PC-9 (cell line): ENCODE measurements at regions not wholly inside any gene's neighbourhood (a gene's known extent, or its start where the extent isn't known, plus 50 kb on each side); places are given as distances from the start of the nearest gene placed in this dataset.

Source experiments
- EZH2 ChIP-seq: fragments of 200-600 bp; sonication (generic); IDR thresholded peaks from 2 replicates; pipeline ENCODE4 v1.8.0; 2017; ENCODE audit warnings: antibody characterized with exemption, low read depth
- TF ChIP-seq, protein P1 (sequence below): fragments of 200-600 bp; sonication (generic); conservative IDR thresholded peaks from 2 replicates; pipeline ENCODE4 v1.6.1; 2017; ENCODE audit warnings: mixed run types, antibody characterized with exemption, mild to moderate bottlenecking, moderate library complexity

- TF ChIP-seq, protein P1, sequence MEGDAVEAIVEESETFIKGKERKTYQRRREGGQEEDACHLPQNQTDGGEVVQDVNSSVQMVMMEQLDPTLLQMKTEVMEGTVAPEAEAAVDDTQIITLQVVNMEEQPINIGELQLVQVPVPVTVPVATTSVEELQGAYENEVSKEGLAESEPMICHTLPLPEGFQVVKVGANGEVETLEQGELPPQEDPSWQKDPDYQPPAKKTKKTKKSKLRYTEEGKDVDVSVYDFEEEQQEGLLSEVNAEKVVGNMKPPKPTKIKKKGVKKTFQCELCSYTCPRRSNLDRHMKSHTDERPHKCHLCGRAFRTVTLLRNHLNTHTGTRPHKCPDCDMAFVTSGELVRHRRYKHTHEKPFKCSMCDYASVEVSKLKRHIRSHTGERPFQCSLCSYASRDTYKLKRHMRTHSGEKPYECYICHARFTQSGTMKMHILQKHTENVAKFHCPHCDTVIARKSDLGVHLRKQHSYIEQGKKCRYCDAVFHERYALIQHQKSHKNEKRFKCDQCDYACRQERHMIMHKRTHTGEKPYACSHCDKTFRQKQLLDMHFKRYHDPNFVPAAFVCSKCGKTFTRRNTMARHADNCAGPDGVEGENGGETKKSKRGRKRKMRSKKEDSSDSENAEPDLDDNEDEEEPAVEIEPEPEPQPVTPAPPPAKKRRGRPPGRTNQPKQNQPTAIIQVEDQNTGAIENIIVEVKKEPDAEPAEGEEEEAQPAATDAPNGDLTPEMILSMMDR, result no peak
- no peak for TF ChIP-seq EZH2
These were observed 261.3 kb downstream of the COX7C start for GRCh38 chr5:86879086-86879485.
